Fibroblast of skin of left biceps (primary cell): ENCODE measurements at regions not wholly inside any gene's neighbourhood (a gene's known extent, or its start where the extent isn't known, plus 50 kb on each side); places are given as distances from the start of the nearest gene placed in this dataset.

ENCODE experiments used
- DNase-seq, 2 experiments: peaks; one replicate each; pipeline ENCODE4 v3.0.0-alpha.2; 2013; ENCODE audit warnings: low read depth in 2 of 2

DNA sequence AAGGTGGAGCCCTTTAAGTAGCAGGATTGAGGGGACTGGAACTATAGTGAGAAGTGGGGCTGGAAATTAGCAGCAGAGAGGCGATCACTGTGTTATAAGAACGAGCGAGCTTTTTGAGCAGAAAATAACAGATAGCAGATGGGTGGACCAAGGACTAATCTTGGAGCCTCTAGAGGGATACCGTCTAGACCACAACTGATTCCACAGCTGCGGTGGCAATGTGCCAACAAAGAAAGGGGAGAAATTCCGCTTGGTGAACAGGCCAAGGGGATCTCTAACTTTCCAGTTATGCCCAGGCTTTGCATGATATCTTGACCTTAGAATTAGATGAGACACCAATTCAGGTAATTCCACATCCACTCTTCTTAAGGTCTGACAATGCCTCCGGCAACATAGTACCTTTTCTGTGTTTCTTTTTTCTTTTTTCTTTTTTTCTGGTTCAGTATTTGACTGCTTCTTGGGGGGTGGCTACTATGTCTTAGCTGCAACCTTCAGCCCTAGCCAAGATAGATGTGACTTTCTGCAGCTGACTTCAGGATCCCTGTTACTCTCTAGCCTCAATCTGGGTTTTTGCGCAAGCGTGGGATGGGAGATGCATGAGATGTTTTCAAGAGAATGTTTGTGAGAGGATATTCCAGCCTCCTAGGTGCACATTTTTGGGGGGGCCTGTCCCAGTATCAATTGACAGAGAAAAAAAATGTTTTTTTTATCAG lies 143.4 kb upstream of the CPSF6 start:
- no peak for DNase-seq

DNA sequence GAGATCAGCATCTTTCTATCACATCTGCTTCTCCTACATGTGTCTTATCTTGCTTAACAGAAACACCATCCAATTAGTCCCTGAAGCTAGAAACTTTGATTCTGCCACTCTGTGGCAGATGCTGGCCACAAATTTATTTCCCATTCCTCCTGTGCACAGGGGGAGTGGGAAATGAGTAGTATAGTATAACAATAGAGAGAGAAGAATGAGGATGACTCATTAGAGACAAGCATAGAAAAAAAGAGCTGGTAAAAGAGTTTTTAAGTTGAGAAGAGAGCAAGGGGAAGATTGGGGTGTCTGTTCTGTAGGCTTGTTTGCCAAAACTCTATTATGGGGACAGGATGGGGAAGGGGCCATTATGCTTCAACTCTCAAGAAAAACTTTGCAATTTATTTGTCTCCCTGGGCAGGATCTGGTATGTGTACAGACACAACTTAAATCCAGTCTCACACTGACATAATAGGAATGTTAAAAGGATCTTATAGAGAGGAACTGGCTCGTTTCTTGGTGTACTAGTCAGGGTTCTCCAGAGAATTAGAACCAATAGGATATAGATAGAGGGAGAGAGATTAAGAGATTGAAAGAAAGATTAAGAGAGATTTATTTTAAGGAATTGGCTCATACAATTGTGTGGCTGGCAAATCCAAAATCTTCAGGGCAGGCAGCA lies 142.6 kb upstream of the CPSF6 start:
- no peak for DNase-seq

DNA sequence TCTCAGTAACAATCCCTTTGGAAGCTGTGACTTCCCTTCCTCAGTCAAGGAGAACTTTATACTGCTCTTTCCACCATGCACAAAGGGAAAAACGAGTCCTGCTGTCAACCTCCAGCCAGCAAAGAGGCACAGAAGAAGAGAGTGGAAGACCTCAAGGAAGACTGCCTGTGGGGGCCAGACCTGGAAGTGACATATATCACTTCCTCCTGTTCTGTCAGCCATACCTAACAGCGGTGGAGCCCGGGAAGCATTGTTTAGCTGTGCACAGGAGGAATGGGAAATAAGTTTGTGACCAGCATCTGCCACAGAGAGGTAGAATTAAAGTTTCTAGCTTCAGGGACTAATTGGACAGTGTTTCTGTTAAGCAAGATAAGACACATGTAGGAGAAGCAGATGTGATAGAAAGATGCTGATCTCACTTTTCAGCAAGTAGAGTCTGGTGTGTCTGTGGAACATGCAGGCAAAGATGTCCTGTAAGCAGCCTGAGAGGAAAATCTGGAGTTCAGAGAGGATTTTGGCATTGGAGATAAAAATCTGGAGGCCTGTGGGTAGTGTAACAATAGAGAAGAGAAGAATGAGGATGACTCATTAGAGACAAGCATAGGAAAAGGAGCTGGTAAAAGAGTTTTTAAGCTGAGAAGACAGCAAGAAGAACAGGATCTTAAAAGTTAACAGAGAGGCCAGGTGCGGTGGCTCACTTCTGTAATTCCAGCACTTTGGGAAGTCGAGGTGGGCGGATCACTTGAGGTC lies 141.6 kb upstream of the CPSF6 start:
- DNase-seq, result peak in 1 of 2 experiments; percentile 15

DNA sequence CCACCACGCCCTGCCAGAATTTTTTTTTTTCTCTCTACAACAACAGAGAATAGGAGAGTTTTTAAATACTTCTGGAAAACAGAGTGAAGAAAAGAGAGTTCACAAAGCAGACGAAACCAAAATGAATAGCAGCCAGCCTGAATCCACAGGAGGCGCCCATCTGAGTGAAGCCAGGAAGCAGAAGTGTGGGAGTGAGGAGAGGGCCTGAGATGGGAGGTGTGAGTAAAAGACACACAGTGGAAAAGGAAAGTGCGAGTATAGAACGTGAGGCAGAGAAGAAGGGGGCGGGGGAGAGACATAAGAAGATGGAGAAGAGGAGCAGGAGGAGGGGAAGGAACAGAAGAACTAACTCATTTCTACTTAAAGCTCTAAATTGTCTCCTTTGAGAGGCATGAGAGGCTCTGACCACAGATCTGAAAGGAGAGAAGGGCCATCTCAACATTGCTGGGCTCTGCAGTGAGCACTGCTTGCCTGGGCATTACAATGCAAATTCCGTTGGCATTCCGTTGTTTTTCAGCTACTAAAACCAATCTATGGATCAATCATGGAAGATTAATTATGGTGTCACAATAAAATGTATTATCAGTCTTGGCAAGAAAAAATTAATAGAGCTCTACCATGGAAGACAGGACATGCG lies 140.1 kb upstream of the CPSF6 start:
- no peak for DNase-seq

DNA sequence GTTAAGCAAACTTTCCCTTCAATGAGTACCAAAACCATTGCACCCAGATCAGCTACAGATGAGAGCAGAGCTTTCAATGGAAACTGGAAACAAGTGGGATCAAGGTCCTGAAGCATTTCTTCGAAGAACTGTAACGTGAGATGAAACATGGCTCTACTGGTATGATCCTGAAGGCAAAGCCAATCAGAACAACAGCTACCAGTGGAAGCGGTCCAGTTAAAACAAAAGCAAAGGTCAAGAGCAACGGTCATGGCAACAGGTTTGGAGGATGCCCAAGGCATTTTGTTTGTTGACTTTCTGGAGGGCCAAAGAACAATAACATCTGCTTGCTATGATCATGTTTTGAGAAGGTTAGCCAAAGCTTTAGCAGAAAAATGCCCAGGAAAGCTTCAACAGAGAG lies 137.9 kb upstream of the CPSF6 start:
- DNase-seq, result no peak

DNA sequence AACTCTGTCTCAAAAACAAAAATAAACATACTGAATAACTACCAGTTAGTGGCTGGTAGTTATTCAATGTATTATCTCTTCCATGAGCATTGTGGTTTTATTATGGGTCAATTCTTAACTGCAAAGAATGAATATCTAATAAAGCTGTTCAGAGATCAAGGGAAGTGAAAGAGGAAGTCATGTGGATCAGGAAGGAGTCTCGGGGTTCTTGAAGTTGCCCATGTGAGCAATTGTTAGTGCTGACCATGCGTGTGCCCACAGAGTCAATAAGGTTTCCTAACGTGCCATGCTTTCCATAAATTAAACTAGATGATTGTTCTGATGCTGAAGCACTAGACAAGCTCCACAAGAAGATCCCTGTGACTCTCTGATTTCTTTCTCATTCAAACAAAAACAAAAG lies 136.5 kb upstream of the CPSF6 start:
- no peak for DNase-seq

DNA sequence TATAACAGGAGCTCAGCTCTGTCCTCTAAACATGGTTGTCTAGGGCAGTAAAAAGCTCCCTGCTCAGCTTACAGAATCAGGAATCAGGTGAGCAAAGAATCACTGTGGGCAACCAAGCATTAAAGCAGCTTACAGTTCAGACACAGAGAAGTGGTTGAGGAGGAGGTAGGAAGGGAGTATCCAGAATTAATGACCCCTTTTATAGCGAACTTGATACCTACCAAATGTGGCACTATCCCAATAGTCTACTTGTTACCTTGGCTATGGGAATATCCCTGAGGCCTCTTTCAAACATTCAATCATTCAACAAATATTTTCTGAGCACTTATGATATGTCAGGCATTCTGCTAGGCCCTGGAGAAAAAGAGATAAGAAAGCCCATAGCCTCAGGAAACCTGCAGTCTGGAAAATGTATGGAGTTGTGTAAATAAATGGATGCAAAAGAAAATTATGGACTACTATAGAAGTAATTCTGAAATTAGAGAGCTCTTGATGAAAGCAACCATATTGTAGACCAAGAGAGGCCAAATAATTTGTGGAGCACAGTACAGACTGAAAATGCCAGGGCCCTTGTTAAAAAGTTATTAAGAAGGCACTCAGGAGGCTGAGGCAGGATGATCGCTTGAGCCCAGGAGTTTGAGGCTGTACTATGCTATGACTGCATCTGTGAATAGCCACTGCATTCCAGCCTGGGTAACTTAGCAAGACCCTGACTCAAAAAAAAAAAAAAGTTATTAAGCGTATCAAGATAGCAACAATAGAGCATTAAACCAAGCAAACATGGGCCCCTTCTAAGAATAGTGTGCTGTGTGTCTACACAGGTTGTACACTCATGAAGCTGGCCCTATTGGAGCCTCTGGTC lies 134.0 kb upstream of the CPSF6 start:
- no peak for DNase-seq

DNA sequence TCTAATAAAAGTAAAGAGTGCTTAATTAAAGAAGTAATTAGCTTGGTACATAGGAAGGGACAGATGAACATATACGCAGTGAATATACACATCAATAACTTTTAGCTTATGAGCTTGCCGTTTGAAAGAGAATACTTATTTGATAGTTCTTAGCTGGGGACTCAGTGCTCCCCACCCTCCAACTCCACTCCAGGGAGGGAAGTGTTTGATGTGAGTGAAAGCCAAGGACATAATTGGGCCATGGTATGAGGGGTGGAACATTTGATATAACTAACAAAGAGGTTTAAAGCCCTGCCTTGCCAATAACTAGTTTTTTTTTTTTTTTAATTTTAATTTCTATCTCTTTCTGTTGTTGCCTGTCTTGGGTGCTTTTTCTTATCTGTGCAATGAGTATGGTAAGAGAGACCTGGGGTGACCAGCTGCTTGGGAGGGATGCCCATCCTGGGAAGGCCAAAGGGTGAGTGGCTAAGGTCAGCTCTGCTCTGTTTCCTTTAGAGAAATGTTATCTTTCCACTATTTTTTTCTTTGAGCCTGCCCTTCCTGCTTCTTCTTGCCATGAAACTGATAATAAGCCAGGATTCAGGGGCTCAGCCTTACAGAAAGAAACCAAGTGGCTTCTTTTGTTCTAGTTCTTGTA lies 132.8 kb upstream of the CPSF6 start:
- no peak for DNase-seq

DNA sequence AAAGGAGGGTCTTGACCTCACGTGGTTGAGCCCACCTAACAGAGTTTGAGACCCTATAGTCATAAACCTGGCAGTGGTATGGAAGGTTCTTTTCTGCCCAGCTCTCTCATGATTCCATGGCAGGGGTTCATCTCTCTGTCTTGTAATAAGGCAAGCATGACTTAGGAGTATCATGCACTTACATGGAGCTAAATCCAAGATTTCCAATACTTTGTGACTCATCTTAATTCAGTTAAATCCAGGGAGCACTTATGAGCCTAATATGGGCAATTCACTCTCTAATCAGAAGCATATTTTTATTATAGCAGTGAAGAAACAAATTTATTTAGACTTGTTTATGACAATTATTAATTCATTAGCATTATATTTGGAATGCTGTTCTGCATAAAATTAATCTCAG lies 131.8 kb upstream of the CPSF6 start:
- DNase-seq, result peak in 1 of 2 experiments; percentile 2

DNA sequence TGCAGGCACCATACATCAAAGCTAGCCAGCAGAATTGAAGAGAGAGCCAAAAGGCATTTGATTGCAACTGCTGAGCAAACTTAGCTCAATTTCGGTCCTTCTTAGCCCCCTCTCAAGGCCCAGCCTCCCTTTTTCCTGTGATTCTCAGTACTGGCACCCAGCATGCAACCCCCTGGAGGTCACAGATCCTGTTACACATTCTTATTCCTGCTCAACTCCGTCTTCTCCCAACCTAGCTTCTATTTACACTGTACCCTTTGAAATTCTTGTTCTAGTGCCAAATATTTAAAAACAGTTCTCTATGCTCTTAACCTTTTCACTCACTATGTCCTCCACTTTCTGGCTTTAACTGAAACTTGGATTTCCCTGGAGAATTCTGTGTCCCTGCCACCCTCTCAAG lies 131.3 kb upstream of the CPSF6 start:
- DNase-seq, result no peak

DNA sequence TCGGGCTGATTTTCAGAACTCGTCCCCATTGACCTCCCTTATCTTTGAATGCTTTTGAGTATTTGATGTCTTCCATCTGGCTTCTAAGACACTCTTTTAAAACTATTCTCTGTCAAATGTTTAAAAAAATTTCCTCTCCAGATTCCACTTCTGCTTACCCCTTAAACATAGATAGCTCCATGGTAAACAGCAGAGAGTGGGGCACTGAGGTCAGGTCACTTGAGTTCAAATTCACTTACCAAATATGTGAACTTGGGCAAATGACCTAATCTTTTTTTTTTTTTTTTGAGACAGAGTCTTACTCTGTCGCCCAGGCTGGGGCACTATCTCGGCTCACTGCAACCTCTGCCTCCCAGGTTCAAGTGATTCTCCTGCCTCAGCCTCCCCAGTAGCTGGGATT lies 126.8 kb upstream of the CPSF6 start:
- no peak for DNase-seq

DNA sequence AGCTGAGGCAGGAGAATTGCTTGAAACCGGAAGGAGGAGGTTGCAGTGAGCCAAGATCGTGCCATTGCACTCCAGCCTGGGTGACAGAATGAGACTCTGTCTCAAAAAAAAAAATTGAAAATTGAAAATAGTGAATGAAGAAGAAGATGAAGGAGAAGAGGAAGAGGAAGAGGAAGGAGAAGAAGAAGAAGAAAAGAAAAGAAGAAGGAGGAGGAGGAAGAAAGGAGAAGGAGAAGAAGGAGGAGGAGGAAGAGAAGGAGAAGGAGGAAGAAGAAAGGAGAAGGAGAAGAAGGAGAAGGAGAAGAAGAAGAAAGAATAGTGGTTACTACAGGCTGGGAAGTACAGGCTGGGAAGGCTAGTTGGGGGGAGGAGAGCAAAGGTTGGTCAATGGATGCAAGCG lies 124.3 kb upstream of the CPSF6 start:
- DNase-seq, result no peak

DNA sequence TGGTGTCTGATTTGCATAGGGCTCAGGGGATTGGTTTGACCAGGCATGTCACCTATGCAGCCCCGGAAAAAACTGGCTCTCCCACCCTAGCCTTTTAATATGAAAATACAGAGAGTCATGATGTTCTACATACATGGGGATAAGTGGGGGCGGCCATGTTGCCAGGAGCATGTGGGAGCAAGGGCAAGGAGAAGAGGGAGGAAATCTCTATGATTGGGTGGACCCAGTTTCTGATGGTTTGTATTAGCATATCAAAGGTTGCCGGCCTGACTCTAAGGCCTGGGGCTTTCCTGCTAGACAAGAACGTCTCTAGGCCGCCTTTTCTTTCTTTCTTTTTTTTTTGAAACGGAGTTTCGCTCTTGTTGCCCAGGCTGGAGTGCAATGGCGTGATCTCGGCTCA lies 123.4 kb upstream of the CPSF6 start:
- DNase-seq, result no peak

DNA sequence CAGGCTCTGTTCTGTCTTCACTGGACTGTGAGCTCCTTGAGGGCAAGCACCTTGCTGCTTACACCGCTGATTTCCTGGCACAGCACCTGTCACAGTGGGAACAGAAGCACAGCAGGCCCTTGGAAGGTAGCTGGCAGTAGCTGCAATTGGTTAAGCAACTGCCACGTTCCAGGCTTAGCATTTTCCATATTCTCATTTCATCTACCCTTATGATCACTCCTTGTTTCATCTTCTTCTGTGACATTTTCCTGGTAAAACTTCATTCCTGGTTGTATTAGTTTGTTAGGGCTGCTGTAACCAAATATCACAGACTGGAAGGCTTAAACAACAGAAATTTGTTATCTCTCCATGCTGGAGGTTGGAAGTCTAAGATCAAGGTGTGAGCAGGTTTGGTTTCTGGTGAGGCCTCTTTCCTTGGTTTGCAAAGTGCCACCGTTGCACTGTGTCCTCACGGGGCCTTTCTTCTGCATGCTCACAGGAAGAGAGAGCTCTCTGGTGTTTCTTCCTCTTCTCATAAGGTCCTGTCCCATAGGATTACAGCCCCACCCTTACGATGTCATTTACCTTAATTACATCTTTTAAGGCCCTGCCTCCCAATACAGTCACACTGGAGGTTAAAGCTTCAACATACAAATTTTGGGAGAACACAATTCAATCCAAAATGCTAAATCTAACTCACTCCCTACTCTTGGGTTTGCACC lies 121.7 kb upstream of the CPSF6 start:
- DNase-seq, result no peak

DNA sequence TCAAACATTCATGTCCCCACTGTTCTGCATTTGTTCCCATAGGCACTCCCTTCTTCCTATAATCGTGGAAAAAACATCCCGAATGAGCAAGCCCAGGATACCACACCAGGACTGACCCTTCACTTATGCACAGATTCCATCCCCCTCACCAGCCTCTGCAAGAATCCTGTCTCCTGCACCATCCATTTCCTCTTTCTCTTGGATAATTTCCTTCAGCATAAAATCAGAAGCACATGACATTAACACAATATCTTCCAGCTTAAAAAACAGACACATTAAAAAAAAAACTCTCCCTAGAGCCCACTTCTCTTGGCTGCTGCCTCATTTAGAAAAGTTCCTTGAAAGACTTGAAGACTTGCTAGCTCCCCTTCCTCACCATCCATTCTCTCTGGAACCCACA lies 120.9 kb upstream of the CPSF6 start:
- no peak for DNase-seq

DNA sequence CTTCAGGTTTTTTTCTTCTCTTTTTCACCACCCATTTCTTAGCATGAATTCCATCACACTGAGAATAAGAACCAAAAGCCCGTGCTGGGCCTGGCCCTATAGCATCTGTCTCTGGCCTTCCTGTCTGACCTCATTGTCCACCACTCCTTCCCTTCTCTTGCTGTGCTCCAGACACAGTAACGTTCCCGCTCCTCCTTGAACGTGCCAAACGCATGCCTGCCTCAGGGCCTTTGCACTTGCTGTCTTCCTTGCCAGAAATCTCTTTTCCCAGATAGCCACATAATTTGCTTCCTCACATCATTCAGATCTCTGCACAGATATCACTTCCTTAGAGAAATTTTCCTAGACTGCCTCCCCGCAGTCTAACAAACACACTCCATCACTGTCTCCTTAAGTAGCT lies 119.6 kb upstream of the CPSF6 start:
- no peak for DNase-seq

DNA sequence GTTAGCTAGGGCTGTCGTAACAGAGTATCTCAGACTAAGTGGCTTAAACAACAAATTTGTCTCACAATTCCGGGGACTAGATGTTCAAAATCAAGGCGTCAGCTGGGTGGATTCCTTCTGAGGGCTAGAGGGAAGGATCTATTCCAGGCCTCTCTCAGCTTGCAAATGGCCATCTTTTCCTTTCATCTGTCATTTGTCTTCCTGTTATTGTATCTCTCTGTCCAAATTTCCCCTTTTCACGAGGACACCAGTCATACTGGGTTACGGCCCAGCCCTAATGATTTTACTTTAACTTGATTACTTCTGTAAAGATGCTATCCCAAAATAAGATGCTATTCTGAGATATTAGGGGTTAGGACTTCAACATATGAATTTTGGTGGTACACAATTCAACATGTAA lies 119.0 kb upstream of the CPSF6 start:
- DNase-seq, result no peak

DNA sequence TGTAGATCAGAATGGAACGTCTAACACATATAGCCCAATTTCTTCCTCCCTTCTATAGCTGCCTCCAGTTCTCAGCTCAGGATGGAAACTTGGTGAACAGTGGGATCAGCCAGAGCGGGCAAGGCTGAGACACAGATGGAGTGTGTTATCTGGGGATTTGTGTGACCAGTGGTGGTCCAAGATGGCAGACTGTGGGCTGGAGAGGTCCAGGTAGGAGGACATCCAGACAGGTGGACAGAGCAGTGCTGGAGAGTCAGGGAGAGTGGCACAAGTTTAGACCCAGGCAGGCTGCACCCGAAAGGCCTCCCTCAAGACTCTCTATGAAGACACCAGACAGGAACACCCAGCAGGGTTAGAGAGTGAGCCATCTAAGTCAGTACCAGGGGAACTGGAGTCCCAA lies 116.1 kb upstream of the CPSF6 start:
- DNase-seq, result no peak

DNA sequence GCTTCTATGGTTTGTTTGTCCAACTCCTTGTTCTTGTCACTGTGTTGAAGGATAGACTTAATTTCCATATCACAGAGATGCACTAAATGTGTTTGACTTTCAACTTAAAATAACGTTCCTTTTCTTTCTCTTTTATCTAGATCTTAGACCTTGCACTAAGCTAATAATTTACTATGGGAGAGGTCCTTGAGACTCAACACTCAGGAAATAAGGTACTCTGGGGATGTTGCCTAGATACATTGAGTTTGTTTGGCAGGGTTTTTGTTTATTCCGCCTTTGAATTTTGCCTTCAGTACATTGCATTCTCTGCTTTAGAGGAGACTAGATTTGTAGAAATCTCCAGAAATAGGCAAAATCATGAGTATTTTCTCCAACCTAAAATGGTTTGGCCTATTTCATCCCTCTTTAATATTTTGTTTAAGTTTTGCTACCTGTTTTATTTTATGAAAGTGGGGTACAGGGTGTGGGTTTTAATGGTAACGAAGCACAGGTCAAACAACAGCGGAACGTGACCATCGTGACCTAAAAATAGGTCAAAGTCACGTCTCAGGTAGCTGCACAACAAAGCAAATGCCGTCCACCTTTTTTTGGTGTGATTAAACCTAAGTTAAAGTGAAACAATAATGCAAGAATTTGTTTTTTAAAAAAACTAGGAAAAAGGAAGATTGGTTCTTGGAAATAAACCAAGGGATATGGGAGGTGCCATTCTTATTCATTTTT lies 115.3 kb upstream of the CPSF6 start:
- no peak for DNase-seq

DNA sequence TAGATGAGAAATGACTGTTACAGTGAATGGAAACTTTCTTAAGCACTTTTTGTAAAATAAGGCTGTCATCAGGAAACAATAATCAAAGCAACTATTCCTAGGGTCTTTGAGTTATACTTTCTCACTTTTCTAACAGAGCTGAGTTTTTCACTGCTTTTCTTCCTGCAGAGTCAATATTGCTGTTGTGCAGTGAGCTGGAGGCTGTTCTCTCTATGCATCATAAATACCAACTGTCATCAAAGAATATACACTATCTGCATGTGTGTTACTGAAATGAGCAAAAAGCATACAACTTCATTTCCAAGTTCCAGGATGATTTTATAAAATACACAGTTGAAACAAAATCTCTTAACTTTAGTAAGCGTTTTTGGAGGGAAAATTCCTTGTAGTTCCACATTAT lies 110.4 kb upstream of the CPSF6 start:
- DNase-seq, result no peak
